Activated CD4-positive, alpha-beta T cell treated with anti-CD3 and anti-CD28 coated beads for 36 hours (primary cell): ENCODE measurements at regions not wholly inside any gene's neighbourhood (a gene's known extent, or its start where the extent isn't known, plus 50 kb on each side); places are given as distances from the start of the nearest gene placed in this dataset.

ENCODE experiments used
- ATAC-seq: fragments of 200-7000 bp; cut with Tn5 transposase; one replicate; pipeline ENCODE4 v1.10.0; 2021; ENCODE audit warnings: mild to moderate bottlenecking, moderate library complexity
- CTCF ChIA-PET: fragments of 350-600 bp; sonication (Branson Sonifier 250); formaldehyde crosslinking; loops from one replicate; lab custom pipeline; 2021; ENCODE audit warnings: antibody characterized with exemption; lab: Charles Lee
- POLR2A ChIA-PET: fragments of 350-600 bp; sonication (Branson Sonifier 250); formaldehyde crosslinking; loops from one replicate; lab custom pipeline; 2021; ENCODE audit warnings: antibody characterized with exemption, inconsistent platforms; lab: Charles Lee
- DNase-seq: peaks from one replicate; pipeline ENCODE4 v3.0.0-alpha.2; 2020
- H3K27ac Mint-ChIP-seq: one replicate; pipeline ENCODE4 v1.8.0; 2021; ENCODE audit warnings: mixed read lengths
- H3K27me3 Mint-ChIP-seq: one replicate; pipeline ENCODE4 v1.8.0; 2021; ENCODE audit warnings: mixed read lengths
- H3K36me3 Mint-ChIP-seq: one replicate; pipeline ENCODE4 v1.8.0; 2021; ENCODE audit warnings: low read depth, mixed read lengths
- H3K4me1 Mint-ChIP-seq: one replicate; pipeline ENCODE4 v1.8.0; 2021; ENCODE audit warnings: mixed read lengths
- H3K4me3 Mint-ChIP-seq: one replicate; pipeline ENCODE4 v1.8.0; 2021; ENCODE audit warnings: mild to moderate bottlenecking, moderate library complexity, mixed read lengths
- H3K9me3 Mint-ChIP-seq: one replicate; pipeline ENCODE4 v1.8.0; 2021; ENCODE audit warnings: low read depth, mixed read lengths
- intact Hi-C, 2 experiments: fragments of 100-400 bp; cut with DNase I in 1 of 2; cut with micrococcal nuclease in 1 of 2; formaldehyde crosslinking; loops; one replicate each; pipeline versions ENCODE4 v1.14.2 to v1.15.1; 2022 to 2024; cut with DNase I, micrococcal nuclease

GRCh38 chr1:48082271-48082962 lies 85.2 kb upstream of the TRABD2B start:
- Mint-ChIP-seq H3K36me3 (no peaks in the 10 kb centered on the region), H3K9me3 (no peaks in the 10 kb centered on the region), H3K4me1 (no peaks in the 10 kb centered on the region), H3K27ac (no peak overlapping the region), H3K27me3 (peaks cover 15% of the 10 kb centered on the region), H3K4me3 (no peak overlapping the region)
- ChIA-PET CTCF (interaction anchor here (1.2 to 1.9 kb wide), 2 partner anchors 11 to 85 kb away, joined by 3 to 4 read pairs; partner anchors contain the start of gene TRABD2B), POLR2A (no interaction called here)
- ATAC-seq: no peak
- no peak for DNase-seq
- intact Hi-C loops: no loop called here

GRCh38 chr1:48080331-48081255 lies 83.4 kb upstream of the TRABD2B start:
- Mint-ChIP-seq H3K27me3 (peaks cover 12% of the 10 kb centered on the region), H3K9me3 (no peaks in the 10 kb centered on the region), H3K36me3 (no peaks in the 10 kb centered on the region), H3K27ac (no peak overlapping the region), H3K4me1 (no peaks in the 10 kb centered on the region), H3K4me3 (no peak overlapping the region)
- POLR2A ChIA-PET: no interaction called here
- intact Hi-C loops: no loop called here
- CTCF ChIA-PET: interaction anchor here (0.6 to 1.9 kb wide), 6 partner anchors 13 to 171 kb away, joined by 3 to 5 read pairs (median 4); partner anchors contain the start of gene TRABD2B
- ATAC-seq: no peak
- no peak for DNase-seq

GRCh38 chr1:48079096-48079495 lies 81.9 kb upstream of the TRABD2B start:
- Mint-ChIP-seq H3K27me3 (peaks cover 5% of the 10 kb centered on the region), H3K9me3 (no peaks in the 10 kb centered on the region), H3K27ac (no peak overlapping the region), H3K4me1 (no peaks in the 10 kb centered on the region), H3K36me3 (no peaks in the 10 kb centered on the region), H3K4me3 (no peak overlapping the region)
- CTCF ChIA-PET: no interaction called here
- POLR2A ChIA-PET: no interaction called here
- ATAC-seq (no peak), DNase-seq (no peak)
- intact Hi-C loops: no loop called here

- H3K27ac Mint-ChIP-seq: no peak overlapping the region
- no peaks in the 10 kb centered on the region for H3K36me3 Mint-ChIP-seq
- DNase-seq (no peak), ATAC-seq (no peak)
- intact Hi-C loops: no loop called here
- no peak overlapping the region for H3K4me3 Mint-ChIP-seq
- H3K4me1 Mint-ChIP-seq: no peaks in the 10 kb centered on the region
- peaks cover 5% of the 10 kb centered on the region for H3K27me3 Mint-ChIP-seq
- no peaks in the 10 kb centered on the region for H3K9me3 Mint-ChIP-seq
- POLR2A ChIA-PET: no interaction called here
- CTCF ChIA-PET: no interaction called here
These were observed 80.6 kb upstream of the TRABD2B start for GRCh38 chr1:48077795-48078222.

DNA sequence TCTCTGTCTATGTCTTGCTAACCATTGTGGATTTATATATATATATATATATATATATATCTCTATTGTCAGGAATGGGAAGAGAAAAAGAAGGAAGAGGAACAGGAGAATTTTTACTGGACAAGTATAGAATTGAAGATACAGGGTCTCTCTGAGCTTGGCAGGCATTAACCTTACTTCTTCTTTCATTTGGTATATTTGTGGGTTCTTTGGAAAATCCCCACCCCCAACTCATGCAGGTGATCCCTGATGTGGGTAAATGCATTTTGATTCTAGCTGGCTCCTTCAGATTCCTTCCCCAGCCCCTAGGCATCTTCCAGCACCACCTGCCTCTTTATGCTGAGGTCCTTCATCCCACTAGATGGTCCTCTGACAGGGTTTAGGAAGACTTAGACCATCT lies 78.8 kb upstream of the TRABD2B start:
- no peak for DNase-seq
- ChIA-PET CTCF (interaction anchor here (0.7 to 1.7 kb wide), 2 partner anchors 18 to 558 kb away, joined by 3 to 4 read pairs; no protein-coding TSS in a partner anchor), POLR2A (no interaction called here)
- no peak for ATAC-seq
- Mint-ChIP-seq H3K36me3 (no peaks in the 10 kb centered on the region), H3K27me3 (peaks cover 7% of the 10 kb centered on the region), H3K4me3 (no peak overlapping the region), H3K9me3 (no peaks in the 10 kb centered on the region), H3K4me1 (no peaks in the 10 kb centered on the region), H3K27ac (no peak overlapping the region)
- intact Hi-C loops: no loop called here

GRCh38 chr1:48073798-48074530 lies 76.8 kb upstream of the TRABD2B start:
- intact Hi-C loops: no loop called here
- CTCF ChIA-PET: no interaction called here

DNA sequence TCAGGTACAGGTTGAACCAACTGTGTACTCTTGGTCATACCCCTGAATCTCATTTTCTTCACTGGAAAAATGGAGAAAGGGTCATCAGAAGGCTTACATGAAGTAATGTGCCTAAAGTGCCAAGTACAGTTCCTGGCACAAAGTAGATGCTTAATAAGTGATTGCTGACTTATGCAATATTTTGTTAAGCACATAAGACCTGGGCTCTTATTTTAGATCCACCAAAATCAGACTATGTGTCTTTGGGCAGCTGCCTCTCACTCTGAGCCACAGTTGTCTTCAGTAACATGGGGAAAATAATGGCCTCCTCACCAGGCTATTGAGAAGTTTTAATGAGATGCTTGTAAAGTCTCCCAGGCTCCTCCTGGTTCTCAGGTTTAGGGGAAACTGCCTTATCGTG lies 74.3 kb upstream of the TRABD2B start:
- Mint-ChIP-seq H3K9me3 (no peaks in the 10 kb centered on the region), H3K27ac (no peak overlapping the region), H3K4me3 (no peak overlapping the region), H3K36me3 (no peaks in the 10 kb centered on the region), H3K27me3 (peaks cover 5% of the 10 kb centered on the region), H3K4me1 (no peaks in the 10 kb centered on the region)
- ChIA-PET POLR2A (no interaction called here), CTCF (no interaction called here)
- DNase-seq (no peak), ATAC-seq (no peak)
- intact Hi-C loops: no loop called here

More at GRCh38 chr1:48073798-48074530, 76.8 kb upstream of the TRABD2B start:
- ATAC-seq: no peak
- POLR2A ChIA-PET: no interaction called here
- peaks cover 8% of the 10 kb centered on the region for H3K27me3 Mint-ChIP-seq
- H3K36me3 Mint-ChIP-seq: no peaks in the 10 kb centered on the region
- DNase-seq: no peak
- H3K27ac Mint-ChIP-seq: no peak overlapping the region
- no peaks in the 10 kb centered on the region for H3K4me1 Mint-ChIP-seq
- no peak overlapping the region for H3K4me3 Mint-ChIP-seq
- H3K9me3 Mint-ChIP-seq: no peaks in the 10 kb centered on the region

- Mint-ChIP-seq H3K4me1 (no peaks in the 10 kb centered on the region), H3K27ac (no peak overlapping the region), H3K9me3 (no peaks in the 10 kb centered on the region), H3K4me3 (no peak overlapping the region), H3K27me3 (peaks cover 5% of the 10 kb centered on the region), H3K36me3 (no peaks in the 10 kb centered on the region)
- ChIA-PET POLR2A (no interaction called here), CTCF (no interaction called here)
- ATAC-seq: no peak
- no peak for DNase-seq
- intact Hi-C loops: no loop called here
These were observed 73.2 kb upstream of the TRABD2B start for GRCh38 chr1:48070396-48070750.

GRCh38 chr1:48069662-48070395 lies 72.6 kb upstream of the TRABD2B start:
- ATAC-seq (no peak), DNase-seq (no peak)
- Mint-ChIP-seq H3K27ac (no peak overlapping the region), H3K4me3 (no peak overlapping the region), H3K27me3 (peaks cover 5% of the 10 kb centered on the region), H3K4me1 (no peaks in the 10 kb centered on the region), H3K9me3 (no peaks in the 10 kb centered on the region), H3K36me3 (no peaks in the 10 kb centered on the region)
- POLR2A ChIA-PET: no interaction called here
- CTCF ChIA-PET: no interaction called here
- intact Hi-C loops: no loop called here

GRCh38 chr1:48068206-48068605 lies 71.0 kb upstream of the TRABD2B start:
- no peaks in the 10 kb centered on the region for H3K4me1 Mint-ChIP-seq
- CTCF ChIA-PET: no interaction called here
- H3K27ac Mint-ChIP-seq: no peak overlapping the region
- intact Hi-C loops: no loop called here
- H3K36me3 Mint-ChIP-seq: no peaks in the 10 kb centered on the region
- no peak for DNase-seq
- H3K9me3 Mint-ChIP-seq: no peaks in the 10 kb centered on the region
- ATAC-seq: no peak
- peaks cover 5% of the 10 kb centered on the region for H3K27me3 Mint-ChIP-seq
- H3K4me3 Mint-ChIP-seq: no peak overlapping the region
- POLR2A ChIA-PET: no interaction called here

DNA sequence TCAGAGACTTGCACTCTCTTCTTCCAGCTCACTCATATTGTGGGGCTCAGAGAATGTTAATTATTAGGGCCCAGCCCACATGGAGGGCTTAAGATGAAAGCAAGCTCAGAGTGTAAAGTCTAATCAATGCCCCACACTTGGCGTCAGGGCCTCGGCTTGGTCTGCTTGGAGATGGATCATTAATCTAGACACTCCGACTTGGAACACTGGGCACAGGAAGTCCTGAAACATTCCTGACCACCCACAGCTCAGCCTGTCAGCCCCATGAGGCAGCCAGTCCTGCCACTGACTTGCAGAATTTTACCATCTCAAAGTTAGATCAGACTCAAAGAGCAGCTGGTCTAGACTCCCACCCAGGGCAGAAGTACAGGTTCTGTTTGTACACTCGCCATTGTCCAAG lies 69.8 kb upstream of the TRABD2B start:
- CTCF ChIA-PET: interaction anchor here (0.7 to 1.6 kb wide), 2 partner anchors 14 to 39 kb away, joined by 4 to 5 read pairs; no protein-coding TSS in a partner anchor

More for the DNA sequence above, 69.8 kb upstream of the TRABD2B start:
- H3K36me3 Mint-ChIP-seq: no peaks in the 10 kb centered on the region
- no peak for DNase-seq
- ATAC-seq: no peak
- no peak overlapping the region for H3K4me3 Mint-ChIP-seq
- intact Hi-C loops: no loop called here
- no peaks in the 10 kb centered on the region for H3K4me1 Mint-ChIP-seq
- H3K27me3 Mint-ChIP-seq: peaks cover 3% of the 10 kb centered on the region
- POLR2A ChIA-PET: no interaction called here
- no peak overlapping the region for H3K27ac Mint-ChIP-seq
- no peaks in the 10 kb centered on the region for H3K9me3 Mint-ChIP-seq
